ENCODE measurements at regions not wholly inside any gene's neighbourhood (a gene's known extent, or its start where the extent isn't known, plus 50 kb on each side); places are given as distances from the start of the nearest gene placed in this dataset.
A peak's percentile ranks its signal among the peaks of the same experiment; 100 is the strongest.

DNA sequence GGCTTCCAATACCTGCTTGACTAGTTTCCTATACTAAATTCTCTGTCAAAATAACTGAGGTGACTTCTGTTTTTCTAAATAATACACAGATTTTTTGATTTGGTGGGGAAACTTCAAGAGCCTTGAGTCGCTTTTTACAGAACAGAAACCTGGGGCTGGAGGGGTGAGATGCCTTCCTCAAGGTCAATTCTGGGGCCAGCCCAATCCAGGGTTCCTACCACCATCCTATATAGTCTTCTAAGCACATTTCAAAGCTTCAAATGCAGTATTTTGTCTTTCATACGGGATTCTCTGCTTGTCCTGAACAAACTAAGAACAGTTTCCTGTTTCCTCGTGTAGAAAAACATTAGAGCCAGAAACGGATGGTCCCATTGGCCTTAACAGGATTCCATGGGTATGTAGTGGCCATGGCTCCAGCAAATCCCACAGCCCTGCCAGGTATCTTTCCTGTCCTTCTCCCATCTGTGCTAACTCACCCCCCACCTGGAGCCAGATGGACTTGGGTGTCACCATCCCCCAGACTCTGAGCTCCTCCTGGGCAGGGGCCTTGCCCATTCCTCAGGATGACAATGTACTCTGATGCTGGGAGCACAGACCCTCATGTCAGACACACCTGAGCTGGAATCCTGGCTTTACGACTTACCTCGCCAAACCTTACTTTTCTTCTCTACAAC is 146.9 kb downstream of the KLF13 start:
- no peak for DNase-seq (ENCODE audit: low read depth in 2 of 2)

DNA sequence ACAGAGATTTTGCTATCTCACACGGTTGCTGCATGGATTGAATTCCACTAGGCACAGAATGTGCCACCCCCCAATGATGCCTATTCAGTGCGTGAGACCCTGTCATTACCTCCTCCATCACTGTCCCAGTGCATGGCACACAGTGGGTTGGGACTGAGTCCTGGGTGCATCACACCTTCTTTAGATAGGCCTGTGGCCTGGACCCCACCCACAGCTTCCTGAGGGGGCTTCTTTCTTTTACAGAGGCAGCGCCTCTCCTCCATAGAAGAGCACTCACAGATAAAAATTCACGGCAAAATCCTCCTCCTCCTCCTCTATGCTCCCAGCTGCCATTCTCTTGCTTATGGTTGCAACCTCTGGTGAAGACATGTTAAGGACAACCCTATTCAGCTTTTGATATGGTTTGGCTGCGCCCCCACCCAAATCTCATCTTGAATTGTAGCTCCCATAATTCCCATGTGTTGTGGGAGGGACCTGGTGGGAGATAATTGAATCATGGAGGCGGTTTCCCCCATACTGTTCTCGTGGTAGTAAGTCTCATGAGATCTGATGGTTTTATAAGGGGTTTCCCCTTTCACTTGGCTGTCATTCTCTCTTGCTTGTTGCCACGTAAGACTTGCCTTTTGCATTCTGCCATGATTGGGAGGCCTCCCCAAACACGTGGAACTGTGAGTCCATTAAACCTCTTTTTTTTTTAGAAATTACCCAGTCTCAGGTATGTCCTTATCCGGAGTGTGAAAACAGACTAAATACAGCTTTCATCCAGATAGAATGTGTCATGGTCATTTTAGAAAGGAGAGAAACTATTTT is 147.6 kb downstream of the KLF13 start:
- no peak for DNase-seq (ENCODE audit: low read depth in 2 of 2)

DNA sequence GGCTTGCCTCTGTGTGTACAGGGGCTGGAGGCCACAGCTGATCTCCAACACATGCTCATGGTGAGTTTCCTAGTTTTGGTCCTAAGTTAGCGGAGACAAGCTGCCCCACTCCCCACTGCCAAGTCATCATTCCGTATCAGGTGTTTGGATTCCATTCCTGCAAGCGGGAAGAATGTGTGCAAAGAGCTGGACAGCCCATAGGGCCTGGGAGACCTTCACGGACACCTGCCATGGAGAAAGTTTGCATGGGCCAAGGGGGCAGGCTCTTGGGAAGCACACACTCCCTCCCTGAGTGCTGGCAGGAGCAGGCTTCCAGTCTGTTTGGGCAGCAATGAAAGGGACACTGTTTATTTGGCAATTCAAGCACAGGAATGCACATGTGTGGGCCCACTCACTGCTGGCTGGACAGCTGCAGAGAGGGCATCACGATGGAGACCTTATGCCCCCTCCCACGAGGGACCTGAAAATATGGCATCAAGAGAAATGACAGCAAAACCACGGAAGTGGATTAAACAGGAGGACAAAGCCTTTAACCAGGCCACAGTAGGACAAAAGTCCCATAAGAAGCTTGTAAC is 149.7 kb downstream of the KLF13 start:
- DNase-seq (ENCODE audit: low read depth in 2 of 2), result no peak

DNA sequence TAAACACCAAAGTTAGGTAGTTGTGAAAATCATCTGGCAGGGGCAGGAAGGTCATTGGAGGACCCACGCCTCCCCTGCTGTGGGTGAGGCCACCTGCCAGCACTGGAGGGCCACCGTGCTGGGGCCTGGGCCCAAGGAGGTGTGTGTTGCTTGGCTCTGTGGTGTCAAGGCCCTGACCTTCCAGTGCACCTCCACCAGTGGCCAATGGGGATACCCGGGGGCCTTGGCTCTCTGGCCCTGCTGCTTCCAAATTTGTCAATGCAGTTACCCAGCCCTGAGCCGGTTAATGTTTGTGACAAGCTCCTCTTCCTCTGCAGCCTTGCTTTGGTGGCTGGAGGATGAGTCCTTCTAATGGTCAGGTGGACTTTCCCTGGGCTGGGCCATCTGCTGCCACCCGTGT is 150.2 kb downstream of the KLF13 start:
- no peak for DNase-seq (ENCODE audit: low read depth in 2 of 2)

DNA sequence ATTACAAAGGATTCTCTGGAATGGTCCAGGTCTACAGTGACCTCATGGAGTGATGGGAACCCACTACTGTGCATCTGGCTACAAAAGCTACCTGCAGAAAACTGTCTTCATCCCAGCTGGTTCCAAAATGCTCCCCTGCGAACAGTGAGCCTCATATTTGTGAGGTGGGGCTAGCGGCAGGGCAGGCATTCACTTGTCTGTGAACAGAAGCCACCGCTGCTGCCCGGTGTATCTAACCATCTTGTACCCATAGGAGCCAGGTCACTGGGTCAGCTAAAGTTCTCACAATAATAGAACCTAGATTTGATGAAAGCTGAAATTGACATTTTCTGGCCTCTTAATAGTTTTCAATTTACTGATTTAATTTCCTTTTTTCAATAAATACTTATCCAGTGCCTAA is 150.7 kb downstream of the KLF13 start:
- no peak for DNase-seq (ENCODE audit: low read depth in 2 of 2)

DNA sequence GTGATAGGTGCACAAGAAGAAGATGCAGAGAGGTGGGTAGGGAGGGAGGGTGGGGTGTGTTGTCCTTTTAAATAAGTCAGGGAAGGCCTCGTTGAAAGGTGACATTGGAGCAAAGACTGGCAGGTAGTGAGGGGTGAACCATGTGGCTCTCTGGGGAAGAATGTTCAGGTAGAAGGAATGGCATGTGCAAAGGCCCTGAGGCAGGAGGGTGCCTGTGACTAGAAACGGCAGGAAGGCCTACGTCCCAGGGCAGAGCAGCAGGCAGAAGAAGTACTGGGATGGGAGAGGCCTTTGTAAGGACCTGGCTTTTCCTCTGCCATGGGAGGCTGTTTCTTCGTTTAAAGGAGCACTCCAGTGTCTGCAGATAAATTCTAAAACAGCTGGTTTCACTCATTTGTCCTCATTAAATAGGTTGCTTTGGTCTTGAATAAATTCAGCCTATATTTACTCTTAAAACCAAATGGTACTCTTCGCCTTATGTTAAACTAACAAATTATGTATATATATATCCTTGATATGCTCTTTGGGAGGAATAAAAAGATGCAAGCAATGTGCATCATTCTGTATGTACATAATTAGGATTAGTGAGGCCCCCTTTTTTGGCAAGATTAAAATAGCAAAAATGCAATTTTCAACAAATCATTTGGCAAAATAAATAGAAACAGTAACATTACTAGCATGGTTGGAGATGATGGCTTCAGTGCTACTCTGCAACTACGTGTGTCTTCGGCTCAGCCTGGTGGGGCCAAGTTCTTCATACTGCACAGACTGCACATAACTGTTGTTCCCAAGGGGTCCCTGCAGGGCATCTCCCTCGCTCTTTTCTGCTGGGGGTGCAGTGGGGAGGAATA is 151.4 kb downstream of the KLF13 start:
- DNase-seq (ENCODE audit: low read depth in 2 of 2), result no peak

DNA sequence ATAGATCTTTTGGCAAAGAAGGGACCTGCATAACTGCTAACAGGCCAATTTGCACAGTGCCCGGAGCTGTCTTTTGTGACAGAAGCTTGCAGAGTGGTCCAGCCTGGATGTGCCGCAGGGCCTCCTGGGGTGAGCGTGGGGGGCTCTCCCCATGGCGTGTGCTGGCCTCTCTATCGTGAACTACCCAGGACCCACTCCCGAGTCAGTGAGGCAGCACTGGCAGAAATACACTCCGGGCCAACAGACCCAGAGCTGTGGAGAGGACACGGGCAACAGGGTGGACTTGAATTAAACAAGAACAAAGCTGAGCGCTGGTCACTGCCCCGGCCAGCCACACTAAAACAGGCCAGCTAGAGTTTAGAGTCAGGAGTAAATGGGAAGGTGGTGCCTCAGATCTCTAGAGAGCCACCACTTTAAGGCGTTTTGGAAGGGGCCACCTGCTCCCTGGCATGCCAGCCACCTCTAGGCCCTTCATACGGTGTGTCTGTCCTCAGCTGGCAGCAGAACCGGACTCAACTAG is 152.1 kb downstream of the KLF13 start:
- no peak for DNase-seq (ENCODE audit: low read depth in 2 of 2)

DNA sequence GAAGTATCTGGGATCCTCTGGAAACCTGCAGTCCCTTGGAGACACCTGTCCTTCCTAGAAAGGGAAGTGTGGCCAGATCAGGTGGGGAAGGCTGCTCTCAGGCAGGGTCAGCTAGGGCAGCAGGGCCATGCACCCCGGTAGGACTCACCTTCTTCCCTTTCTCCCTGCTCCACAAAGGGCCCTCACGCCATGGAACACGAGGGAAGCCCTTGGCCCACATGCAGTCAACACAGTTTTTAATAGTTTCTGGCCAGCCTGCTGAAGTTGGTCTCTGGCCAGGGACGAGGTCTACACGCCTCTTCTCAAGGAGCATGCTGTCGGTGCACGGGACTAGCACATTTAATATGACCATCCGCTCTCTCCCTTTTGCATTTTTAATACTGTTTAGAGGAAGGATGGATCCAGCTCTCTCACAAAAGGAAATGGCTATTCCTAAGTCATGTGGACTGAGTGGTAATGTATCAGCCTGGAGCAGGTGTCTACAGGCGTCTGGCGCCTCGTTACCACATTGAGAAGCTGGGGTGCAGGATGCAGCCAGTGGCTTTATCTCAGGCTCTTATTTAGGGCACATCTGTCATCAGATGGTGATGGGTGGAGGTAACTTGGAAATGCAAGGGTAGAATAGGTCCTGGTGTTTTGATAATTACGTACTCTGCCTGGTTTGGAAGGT is 153.9 kb downstream of the KLF13 start:
- no peak for DNase-seq (ENCODE audit: low read depth in 2 of 2)

DNA sequence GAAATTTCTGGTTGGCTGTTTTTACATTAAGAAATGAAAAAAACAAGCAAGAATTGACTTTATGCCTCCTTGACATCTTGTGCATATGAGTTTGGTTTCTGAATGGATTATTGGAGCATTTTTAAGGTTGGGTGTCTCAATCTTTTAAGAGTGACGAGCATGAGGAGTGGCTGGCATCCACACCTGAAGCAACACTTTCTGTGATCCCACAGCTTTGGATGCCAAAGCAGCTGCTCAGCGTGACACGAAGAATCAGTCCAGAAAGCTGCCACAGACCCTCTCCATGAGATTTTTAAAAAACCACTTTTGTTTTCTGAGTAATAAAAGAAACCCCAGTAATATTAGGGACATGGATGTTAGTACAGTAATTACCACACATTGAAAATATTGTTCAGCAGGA is 154.5 kb downstream of the KLF13 start:
- no peak for DNase-seq (ENCODE audit: low read depth in 2 of 2)

DNA sequence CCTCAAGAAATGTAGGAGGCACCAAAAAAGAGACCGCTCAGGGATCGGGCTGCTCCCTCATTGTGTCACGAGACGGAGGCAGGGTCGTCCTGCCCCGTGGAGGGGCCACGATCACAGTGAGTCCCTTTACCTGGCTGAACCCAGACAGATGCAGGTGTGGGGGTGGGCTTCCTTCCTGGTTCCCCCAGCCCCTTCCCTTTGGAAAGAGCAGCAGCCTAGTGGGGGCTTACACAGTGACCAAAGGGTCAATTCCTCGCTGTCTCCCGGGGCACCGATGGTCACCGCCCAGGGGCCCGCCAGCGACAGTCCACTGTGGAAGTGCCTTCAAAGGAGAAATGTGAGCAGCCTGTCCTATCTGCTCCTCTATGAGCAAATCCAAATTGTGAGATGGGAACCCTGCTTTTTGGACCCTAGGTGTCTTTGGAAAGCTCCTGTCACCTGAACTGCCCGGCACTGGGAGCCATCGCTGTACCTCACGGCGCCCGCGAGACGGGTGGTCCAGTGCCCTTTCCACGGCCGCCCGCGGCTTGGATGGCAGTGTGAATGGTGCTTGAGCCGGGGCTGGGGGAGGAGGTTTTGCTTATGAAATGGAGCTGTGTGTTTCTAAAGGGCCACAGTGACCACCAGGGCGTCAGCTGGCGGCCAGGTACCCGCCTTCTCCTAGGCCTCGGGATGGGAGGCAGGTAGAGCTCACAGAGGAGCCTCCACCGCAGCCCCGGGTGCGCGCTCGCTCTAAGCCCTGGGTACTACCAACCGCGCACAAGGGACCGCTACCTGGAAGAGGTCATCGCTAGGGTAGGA is 155.7 kb downstream of the KLF13 start:
- DNase-seq (ENCODE audit: low read depth in 2 of 2), result no peak

DNA sequence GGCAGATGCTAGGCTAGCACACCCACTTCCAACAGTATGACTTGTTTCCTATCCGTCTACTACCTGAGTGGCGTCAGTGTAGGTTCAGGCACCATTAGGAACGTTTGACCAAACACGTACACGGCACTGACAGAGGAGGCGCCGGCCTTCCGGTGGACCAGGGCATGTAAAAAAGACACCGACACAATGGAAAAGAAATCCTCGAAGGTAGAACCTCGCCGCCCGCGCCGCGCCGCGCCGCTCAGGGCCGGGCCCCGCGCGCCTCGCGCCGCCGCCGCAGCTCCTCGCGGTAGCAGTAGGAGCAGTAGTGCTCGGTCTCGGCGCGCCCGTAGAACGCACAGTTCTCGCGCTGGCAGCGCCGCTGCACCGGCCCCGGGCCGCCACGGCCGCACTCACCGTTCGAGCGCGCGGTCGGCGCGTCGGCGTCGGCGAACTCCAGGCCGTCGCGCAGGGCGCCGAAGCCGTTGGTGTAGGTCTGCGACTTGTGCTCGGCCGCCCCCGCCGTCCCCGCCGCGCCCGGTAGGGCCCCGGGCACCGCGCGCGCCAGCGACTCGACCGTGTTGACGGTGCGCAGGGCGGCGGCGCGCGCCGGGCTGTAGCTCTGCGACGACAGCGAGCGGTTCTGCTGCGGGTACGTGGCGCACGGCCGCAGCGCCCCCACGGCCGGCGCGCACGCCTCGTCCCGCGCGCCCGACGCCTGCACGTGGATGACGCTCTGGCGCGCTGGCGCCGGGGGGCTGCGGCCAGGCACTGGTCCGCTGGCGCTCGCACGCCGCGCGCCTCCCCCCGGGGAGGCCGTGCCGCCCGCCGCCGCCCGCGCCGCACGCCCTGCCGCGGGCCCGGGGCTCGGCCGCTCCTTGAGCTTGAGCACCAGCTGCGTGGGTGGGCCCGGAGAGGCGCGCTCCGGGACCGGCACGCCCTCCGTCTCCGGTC is 156.7 kb downstream of the KLF13 start:
- peak; percentile 42 to 47 for DNase-seq (ENCODE audit: low read depth in 2 of 2)

DNA sequence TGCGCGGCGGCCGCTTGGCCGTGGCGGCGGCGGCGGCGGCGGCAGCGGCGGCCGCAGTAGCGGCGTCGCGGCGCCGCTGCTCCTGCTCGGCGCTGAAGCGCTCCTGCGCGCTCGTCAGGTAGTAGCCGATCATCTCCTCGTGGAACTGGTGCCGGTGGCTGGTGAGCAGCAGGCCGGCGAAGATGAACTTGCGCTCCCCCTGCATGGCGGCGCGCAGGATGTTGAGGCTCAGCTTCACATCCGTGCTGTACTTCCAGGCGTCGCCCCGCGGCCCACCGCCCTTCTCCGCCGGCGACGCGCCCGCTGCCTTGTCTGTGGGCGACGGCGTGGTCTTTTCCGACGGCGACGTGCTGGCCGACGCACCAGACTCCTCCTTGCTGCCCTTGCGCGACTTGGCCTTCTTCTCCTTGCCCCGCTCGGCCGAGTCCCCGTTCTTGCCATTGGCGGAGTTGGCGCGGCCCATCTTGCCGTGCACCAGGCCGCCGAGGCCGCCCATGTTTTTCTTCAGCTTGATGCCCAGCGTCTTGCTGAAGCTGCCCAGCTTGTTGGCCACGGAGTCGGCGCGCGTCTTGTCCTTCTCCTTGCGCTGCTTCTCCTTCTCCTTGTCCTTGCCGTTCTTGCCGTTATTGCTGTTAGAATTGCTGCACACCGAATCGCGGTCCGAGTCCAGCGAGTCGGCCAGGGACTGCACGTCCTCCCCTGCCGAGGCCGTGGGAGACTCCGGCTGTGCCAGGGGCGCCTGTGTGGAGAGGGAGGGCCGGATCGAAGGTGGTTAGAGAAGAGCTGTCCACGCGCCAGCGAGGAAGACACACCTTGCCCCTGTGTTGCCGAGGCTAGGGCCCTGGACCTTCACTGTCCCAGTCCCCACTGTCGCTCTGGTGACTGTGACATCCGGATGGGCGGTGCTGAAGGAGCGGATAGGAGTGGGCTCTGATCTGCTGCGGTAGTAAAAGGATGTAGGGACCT is 157.6 kb downstream of the KLF13 start:
- DNase-seq (ENCODE audit: low read depth in 2 of 2), result no peak

DNA sequence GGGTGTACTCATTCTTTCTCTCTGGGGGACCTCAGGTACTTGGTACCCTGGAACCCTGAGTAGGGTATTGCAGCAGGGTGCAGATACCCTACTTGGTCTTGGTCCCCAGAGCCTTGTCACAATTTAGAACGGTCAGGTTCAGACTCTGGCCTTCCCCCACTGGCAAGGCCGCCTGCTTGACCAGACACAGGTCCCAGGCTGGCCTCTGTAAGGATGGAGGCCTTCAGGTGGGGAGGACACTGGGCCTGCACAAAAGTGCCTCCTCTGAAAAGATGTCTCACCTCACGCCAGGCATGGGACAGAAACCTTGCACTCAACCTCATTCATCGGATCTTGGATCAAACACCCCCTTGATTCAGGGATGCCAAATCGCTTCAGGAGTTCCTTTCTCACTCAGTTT is 158.4 kb downstream of the KLF13 start:
- no peak for DNase-seq (ENCODE audit: low read depth in 2 of 2)

DNA sequence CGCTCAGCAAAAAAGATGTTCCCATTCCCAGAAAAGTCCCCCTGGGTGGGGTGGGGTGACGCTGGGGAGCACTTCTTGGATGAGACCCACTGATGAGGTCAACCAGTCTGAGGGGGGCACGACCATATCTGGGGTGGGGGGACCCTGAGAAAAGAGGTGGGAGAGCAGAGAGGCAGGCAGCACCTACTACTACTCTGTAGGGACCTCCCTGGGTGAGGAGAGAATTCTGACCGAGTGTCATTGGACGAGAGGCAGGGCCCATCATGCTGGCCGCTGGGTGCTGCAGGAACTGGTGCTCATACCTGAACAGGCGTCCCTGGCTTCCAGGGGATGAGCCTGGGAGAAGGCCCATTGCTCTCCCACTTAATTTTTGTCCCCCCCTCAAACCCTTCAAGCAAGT is 158.8 kb downstream of the KLF13 start:
- no peak for DNase-seq (ENCODE audit: low read depth in 2 of 2)

DNA sequence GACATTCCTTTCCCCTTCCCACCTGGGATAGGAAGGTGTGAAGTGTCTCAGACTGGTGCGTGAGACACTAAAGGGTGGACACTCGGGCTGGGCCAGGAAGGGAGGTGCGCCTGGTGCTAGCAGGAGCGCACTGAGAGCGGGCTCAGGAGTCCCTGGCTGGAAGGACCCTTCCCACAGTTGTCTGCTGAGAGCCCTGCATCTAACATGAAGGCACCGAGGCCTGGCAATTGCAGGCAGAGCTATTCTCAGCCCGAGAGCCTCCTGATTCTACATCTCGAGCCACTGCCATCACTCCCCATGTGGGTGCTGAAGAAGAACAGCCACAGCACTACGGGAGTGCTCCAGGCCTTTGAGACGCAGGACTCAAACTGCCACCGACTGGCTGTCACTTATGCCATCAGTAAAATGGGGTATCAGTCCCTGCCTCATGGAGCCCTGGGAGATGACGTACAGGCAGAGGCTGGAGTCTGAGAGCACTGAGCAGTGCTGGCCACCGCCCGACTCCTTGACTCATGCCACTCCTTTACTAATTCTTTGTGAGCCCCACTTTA is 159.4 kb downstream of the KLF13 start:
- no peak for DNase-seq (ENCODE audit: low read depth in 2 of 2)

DNA sequence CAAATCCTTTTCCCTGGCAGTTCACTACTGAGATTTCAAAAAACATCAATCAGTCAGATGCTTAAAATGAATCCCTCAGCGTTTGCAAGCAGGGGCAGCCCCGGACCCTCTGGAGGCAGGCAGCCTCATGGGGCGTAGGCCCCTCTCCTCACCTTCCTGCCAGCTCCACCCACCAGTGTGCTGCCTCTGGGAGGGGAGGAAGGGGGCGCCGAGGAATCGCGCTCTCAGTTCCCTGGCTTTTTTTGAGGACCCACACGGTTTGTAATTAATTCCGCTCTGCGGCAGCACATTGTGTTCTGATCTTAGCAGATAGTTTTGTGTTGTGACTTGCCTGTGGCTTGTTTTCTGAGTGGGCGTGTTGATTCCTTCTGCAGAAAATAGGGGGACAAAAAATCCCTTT is 159.9 kb downstream of the KLF13 start:
- DNase-seq (ENCODE audit: low read depth in 2 of 2), result no peak

DNA sequence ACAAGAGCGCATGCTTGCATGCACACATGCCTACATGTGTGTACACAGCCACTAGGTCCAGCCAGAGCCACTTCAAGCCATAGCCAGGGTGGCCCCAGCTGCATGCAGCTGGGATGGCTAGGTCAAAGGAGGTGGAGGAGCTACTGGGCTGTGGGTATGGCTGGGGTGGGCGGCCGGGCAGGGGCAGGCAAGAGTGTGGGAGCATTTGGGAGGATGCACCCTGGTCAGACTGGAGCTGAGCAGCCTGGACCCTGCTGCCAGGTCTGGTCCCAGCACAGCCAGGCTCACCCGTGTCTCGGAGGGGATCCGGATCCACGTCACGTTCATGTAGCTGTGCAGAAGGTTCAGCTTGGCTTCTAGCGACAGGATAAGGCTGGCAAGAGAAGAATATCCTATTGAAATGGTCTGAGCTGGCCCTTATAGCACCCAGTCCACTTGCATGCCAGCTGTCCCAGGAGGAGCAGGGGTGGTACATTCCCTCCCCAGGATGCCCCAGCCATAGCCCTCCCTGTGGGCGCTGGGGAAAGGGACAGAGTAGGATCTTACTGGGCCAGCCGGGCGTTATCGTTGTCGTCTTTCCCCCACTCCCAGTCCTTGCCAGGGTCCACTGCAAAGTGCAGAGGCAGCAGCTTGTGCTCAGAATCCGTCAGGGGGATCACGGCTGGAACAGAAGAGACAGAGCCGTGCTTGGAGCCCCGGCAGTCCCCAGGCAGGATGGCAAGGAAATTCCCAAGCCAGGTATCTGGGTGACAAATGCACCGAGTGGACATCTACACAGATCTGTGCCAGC is 160.5 kb downstream of the KLF13 start:
- no peak for DNase-seq (ENCODE audit: low read depth in 2 of 2)
